ENCODE measurements at regions not wholly inside any gene's neighbourhood (a gene's known extent, or its start where the extent isn't known, plus 50 kb on each side); places are given as distances from the start of the nearest gene placed in this dataset.
"Not testable (repeated sequence)": the region's sequence is repeated elsewhere in the genome, so short reads cannot be mapped to it uniquely, and the experiment has no call there.

GRCh38 chr2:14756122-14756541, 123.6 kb downstream of the LRATD1 start:
- DNase-seq, result no peak

DNA sequence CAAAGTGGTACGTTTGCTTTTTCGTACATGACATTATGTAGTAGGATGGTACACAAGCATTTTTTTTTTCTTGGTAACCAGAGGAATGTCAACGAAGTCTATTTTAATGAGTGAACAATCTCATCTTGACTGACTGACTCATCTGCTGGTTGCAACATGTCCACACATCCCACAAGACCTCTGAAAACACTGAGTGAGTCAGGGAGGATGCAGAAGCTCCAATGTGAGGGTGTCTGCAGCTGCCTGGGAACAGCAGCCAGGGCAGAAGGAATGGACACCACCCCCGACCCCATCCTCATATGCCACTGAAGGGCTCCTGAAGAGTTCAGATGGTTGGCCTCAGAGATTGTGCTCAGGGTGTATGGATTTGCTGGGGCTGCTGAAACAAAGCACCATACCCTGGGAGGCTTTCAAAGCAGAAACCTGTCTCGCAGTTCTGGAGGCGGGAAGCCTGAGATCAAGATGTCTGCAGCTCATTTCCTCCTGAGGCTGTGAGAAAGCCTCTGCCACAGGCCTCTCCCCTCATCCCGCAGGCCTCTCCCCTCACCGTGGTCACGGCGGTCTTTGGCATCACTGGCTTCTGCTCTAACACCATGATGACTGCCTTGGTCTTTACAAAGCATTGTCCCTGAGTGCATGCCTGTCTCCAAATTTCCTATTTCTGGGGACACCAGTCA, 124.6 kb downstream of the LRATD1 start:
- no peak for DNase-seq

- no peak for DNase-seq
Observed at GRCh38 chr2:14759082-14759481, 126.6 kb downstream of the LRATD1 start.

DNA sequence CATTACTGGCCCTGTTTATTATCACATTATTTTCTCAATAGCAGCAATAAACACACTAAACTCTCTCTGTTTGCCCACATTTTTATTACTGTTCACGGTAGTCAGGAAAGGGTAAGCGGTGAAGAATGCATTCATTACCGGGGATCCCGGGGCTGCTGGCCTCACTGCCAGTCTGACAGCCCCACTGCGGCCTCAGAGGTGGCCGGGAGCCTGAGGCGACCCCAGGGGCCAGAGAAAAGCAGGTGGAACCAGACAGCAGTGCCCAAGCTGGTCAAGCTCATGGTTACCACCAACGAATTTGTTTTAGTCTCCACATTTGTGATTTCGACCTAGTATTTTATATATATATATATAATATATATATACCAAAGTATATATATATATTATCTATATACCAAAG, 127.7 kb downstream of the LRATD1 start:
- no peak for DNase-seq

- no peak for DNase-seq
Observed at GRCh38 chr2:14761118-14761517, 128.6 kb downstream of the LRATD1 start.

DNA sequence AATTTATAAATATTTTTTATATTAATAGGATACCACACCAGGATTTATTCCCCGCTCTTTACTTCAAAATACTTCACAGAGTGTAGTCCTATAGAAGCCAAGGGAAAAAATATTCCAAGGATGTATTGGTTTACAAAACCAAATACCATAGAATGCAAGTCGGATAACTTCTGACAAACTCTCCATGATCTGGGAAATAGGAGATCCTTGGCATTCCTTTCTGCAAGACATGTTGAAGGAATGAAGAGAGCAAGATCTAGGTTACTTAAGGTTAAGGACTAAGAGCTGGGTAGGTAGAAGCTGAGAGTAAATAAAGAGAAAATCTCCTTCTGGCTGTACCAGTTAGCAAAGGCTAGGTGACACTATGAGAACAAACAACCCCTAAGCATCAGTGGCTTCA, 141.2 kb downstream of the LRATD1 start:
- DNase-seq, result no peak

GRCh38 chr2:14774436-14774968, 142.0 kb downstream of the LRATD1 start:
- DNase-seq, result no peak

DNA sequence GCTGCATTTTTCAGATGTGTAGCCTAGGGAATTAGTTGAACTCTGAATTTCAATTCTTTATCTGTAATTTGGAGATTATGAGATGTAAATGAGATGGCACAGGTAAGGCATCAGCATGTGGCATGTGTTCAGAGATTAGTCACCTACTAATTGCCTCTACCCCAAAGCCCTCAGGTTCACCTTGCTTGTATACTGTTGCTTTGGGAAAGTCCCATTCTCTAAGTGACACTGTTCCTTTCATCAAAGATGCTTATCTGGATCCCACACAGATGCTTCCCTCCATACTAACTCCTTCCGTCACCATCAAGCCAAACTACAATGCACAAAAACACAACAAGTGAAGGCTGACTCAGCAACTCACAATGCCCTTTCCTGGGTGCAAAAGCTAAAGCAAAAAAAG, 143.7 kb downstream of the LRATD1 start:
- no peak for DNase-seq

DNA sequence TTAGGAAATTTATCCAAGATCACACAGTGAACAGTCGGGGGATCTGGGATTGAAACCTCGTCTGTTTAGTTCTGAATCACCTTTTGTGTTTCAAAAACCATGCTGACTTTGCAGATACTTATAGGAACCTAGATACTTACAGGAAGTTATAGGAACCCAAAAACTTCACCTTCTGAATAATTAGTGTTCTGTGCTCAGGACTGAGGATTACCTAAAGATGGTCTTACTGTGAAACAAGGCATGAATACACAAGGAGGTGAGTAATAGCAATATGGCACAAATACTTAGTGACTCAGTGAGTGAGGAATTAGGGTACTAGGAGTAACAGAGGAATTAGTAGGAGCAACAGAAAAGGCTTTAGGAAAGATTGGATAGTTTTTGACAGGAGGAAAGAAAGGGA, 145.5 kb downstream of the LRATD1 start:
- no peak for DNase-seq

DNA sequence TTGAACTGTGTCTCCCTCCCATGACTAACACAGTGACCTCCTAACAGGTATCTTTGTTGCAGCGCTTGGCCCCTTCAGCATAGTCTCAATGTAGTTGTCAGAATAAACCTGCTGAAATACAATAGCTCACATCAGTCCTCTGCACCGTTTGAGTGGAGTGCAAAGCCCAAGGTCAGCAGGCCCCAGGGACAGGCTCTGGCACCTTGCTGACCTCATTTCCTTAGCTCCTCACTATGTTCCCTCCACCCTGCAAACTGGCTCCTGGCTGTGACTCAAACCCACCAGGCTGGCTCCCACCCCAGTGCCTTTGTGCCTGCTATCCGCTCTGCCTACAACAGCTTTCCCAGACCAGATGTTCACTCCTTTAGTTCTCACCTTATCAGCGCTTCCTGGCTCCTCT, 146.7 kb downstream of the LRATD1 start:
- DNase-seq, result no peak

DNA sequence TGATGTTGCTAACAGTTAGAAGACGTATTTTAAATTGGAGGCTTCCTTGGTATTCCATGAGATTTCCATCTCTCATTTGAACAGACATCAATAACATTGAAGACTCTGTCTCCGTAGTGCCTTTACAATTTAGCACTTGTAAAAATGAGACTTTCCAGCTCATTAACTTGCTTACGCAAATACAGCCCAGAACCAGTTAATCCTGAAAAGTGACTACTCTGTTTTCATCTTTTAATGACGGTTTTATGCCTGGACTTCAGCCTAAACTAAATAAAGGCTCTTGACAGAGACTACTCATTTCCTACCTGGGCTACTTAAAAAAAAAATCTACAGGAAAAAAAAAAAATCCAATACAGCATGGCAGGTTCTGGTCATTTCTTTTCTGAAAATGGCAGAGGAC, 148.6 kb downstream of the LRATD1 start:
- DNase-seq, result no peak

- DNase-seq, result not testable (repeated sequence)
Observed at GRCh38 chr2:14788814-14789213, 156.3 kb downstream of the LRATD1 start.

- DNase-seq, result no peak
Observed at GRCh38 chr2:14790041-14790640, 157.6 kb downstream of the LRATD1 start.

DNA sequence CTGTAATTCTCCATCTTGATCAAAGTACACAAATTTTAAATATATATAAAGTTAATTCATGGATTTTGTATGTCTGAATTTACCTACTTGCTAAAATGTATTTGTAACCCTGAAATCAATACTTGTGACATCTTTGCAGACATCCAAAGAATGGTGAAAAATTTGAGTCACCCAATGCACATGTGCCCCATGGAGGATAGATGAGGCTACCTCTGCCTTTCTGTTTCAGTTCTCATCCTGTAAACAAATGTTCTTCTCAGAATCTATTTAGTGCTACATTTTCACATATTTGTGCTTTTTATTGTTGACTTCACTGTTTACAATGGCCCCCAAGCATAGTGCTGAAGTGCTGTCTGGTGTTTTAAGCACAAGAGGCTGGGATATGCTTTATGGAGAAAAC, 171.5 kb downstream of the LRATD1 start:
- no peak for DNase-seq

GRCh38 chr2:14804902-14805301, 172.4 kb downstream of the LRATD1 start:
- DNase-seq, result no peak

DNA sequence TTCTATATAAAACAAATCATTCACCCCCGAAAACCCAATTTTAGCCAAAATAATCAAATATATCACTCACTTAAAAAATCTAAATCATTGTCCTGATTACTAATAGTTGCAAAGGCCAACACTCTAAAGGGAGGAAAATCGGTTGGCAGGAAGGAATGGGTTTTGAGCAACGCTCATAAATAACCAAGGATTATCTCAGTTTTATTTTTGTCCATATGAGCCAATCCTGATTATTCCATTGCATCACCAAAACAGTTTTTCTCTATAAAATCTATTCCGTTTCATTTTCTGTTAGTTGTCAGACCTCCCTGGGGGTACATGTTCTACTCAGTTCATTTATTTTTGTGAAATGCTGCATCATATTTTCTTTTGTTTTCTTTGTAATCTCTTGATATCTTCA, 174.1 kb downstream of the LRATD1 start:
- no peak for DNase-seq

DNA sequence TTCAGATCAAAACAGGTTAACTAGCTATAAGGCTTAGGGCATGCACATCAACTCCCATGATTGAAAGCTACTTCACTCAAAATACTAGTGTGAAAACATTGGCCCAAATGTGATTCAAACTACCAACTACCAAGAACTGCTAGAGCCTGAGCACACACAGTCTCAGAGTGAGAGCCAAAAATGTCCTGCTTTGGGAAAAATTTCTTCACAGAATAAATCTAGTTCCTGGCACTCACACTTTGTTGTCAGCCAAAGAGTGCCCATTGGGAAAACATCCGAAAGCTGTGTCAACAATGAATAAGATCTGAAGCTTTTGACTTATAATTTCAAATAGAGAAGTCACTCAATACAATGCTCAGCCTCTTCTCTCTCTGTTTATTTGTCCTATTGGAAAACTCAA, 182.7 kb downstream of the LRATD1 start:
- no peak for DNase-seq

GRCh38 chr2:14816069-14817060, 183.8 kb downstream of the LRATD1 start:
- no peak for DNase-seq

DNA sequence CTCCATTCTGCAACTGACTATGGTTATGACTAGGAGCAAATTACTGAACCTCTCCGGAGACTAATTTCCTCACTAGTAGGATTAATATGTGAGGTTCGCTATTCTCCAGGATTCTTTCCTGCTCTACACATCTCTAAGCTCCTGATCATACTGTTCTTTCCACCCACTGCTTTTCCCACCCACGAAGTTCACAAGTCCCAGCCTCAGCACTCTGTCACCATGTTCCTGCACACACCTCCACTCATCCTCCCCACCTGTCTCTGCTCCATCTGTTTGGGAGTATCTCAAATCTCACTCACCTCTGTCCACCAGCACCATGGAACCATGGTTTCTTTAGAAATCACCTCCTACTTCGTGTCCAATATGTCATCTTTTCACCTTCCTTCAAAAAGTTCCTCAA, 185.3 kb downstream of the LRATD1 start:
- DNase-seq, result no peak

DNA sequence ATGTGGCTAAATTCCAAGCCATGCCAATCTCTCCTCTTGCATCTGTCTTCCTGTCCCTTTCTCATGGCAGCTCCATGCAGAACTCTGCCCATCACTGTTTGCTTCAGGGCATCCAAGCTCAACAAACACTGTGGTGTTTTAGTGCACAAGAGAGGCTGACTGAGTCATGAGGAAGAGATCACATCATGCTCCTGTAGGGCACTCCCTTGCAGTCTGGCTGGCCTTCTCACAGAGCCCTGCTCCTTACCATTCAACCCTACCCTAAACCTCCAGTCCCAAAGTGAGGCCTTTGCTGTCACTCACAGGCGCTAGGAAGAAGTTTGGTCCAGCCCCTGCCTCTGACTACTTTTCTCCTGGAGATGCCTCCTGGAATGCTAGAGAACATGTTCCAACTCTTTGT, 194.0 kb downstream of the LRATD1 start:
- no peak for DNase-seq

GRCh38 chr2:14827226-14828023, 194.9 kb downstream of the LRATD1 start:
- DNase-seq, result no peak

GRCh38 chr2:14828223-14828622, 195.7 kb downstream of the LRATD1 start:
- no peak for DNase-seq

DNA sequence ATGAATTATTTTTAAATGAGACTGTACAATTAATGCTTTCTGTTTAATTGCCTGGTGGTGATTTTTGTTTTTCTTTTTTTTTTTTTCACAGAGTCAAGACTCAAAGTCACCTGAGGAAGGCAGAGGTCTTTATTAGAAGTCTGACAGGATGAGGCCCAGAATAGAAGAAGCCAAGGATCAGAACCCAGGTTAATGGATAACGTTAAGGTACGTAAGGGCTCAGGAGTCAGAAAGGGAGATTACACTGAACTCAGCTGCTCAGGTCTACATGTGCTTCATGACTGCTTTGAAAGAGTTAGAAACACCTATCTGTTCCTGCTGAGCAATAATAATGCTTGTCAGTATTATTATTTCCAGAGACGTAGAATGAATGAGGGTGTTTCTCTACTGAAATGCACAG, 196.5 kb downstream of the LRATD1 start:
- no peak for DNase-seq

Measured in NK-92 treated with Interleukin-12 subunit alpha and Interleukin-12 subunit beta, amount 100 ng/mL, for 24 hours (cell line).